Brain microvascular endothelial cell (primary cell): ENCODE measurements at regions not wholly inside any gene's neighbourhood (a gene's known extent, or its start where the extent isn't known, plus 50 kb on each side); places are given as distances from the start of the nearest gene placed in this dataset.

Experiments used
- DNase-seq: peaks from one replicate; pipeline ENCODE4 v3.0.0-alpha.2; 2020
- H3K27ac ChIP-seq: fragments of 250-450 bp; sonication (Bioruptor Pico); 2 replicates; pipeline ENCODE4 v1.5.1; 2020; ENCODE audit warnings: mild to moderate bottlenecking, moderate library complexity
- H3K27me3 ChIP-seq: fragments of 250-450 bp; sonication (Bioruptor Pico); replicated peaks from 2 replicates; pipeline ENCODE4 v1.5.1; 2020; ENCODE audit warnings: mild to moderate bottlenecking
- H3K36me3 ChIP-seq: fragments of 250-450 bp; sonication (Bioruptor Pico); replicated peaks from 2 replicates; pipeline ENCODE4 v1.5.1; 2020; ENCODE audit warnings: mild to moderate bottlenecking
- H3K4me3 ChIP-seq: 2 replicates; pipeline ENCODE4 v1.5.1; 2011; ENCODE audit warnings: low read depth, mild to moderate bottlenecking, control low read depth, low read length, moderate library complexity
- in situ Hi-C: cut with HindIII; loops from 2 replicates; pipeline ENCODE4 v1.10.0; 2017; ENCODE audit warnings: low sequenced_read_pairs, low pct_ligation_motif_present
- TF ChIP-seq, protein P1 (sequence below): IDR thresholded peaks from 2 replicates; pipeline ENCODE4 v1.5.1; 2011; ENCODE audit warnings: low read depth, mild to moderate bottlenecking, moderate library complexity, low read length, control low read depth, inconsistent platforms; ENCODE audit errors: missing control alignments

DNA sequence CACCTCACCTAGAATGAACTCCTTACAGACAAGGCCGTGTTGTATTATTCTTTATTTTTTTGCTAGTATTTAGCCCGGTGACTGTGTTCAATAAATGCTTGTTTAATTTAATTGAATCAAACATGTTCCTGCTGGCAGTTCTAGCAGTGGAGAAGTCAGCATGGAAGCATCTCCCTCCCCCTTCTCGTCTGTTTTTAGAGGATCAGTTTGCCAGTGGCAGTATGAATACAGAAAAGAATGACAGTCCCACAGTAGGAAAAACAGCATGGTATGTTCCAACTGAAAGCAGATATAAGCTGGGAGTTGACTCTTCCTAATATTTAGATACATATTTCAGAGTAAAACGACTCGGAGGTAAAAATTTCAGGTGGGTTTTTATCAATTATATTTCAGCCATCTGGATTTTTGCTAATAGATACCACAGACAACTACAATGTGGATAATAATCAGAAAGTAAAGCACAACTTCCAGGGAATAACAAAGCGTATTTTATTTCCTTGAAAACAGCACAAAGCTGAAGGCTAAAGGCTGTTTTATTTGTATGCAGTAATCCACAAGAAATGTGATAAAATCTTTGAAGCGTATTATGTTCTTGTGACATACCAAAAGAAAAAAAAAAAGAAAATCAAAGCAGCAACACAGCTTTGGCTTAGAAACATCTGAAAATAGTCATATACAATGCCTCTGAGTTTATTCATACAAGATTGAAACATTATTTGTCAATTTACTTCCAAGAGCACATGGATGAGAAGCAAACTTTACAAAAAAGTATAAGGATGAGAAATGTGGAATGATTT is 244.5 kb upstream of the KCNMB2 start:
- H3K27me3 ChIP-seq: no peaks in the 10 kb centered on the region
- H3K36me3 ChIP-seq: no peaks in the 10 kb centered on the region
- H3K27ac ChIP-seq: no peak overlapping the region
- TF ChIP-seq, protein P1, sequence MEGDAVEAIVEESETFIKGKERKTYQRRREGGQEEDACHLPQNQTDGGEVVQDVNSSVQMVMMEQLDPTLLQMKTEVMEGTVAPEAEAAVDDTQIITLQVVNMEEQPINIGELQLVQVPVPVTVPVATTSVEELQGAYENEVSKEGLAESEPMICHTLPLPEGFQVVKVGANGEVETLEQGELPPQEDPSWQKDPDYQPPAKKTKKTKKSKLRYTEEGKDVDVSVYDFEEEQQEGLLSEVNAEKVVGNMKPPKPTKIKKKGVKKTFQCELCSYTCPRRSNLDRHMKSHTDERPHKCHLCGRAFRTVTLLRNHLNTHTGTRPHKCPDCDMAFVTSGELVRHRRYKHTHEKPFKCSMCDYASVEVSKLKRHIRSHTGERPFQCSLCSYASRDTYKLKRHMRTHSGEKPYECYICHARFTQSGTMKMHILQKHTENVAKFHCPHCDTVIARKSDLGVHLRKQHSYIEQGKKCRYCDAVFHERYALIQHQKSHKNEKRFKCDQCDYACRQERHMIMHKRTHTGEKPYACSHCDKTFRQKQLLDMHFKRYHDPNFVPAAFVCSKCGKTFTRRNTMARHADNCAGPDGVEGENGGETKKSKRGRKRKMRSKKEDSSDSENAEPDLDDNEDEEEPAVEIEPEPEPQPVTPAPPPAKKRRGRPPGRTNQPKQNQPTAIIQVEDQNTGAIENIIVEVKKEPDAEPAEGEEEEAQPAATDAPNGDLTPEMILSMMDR: no peak
- DNase-seq: no peak
- no peak overlapping the region for H3K4me3 ChIP-seq
- in situ Hi-C loops: no loop called here

DNA sequence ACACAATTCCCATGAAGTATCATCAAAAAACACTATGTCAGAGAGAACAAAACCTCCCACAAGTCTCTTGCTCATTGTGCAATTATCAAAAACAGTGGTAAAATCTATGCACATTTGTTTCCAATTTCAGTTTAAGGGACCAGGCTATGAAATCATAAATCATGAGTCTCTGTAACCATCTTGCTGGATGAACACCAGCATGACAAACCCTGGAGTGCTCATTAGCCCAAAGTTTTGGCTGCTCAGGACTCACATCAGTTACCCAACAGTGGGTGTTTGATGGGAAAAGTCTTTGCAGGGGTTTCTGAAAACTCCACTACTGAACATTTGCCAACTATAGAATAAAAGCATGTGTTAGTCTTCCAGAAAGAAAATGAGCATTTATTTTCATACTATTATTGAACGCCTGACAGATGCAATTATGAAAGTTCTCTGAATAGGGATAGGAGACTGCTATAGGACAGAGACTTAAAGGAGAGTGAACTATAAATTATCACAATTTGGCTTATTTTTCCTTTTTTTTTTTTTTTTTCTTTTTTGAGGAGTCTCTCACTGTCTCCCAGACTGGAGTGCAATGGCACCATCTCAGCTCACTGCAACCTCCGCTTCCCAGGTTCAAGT is 240.8 kb upstream of the KCNMB2 start:
- DNase-seq: no peak
- no peak overlapping the region for H3K4me3 ChIP-seq
- in situ Hi-C loops: no loop called here
- TF ChIP-seq, protein P1: no peak
- no peaks in the 10 kb centered on the region for H3K36me3 ChIP-seq
- no peak overlapping the region for H3K27ac ChIP-seq
- no peaks in the 10 kb centered on the region for H3K27me3 ChIP-seq

DNA sequence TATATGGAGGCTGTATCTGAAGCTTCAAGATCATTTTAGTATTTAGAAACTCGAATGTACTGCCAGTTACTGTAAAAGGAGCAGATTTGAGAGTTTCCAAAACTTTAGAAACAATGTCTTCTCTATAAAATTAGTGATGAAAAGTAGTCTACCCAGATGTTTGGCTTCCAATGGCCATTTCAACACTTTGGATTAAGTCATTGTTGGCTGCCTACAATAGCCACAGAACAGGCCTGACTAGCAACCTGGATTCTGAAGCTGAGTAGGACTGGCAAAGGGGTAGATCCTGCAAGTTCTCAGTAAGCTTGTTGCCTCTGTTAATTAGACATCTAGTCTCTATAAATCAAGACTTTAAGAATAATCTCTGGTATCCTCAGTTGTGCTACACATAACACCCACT is 239.0 kb upstream of the KCNMB2 start:
- Histone ChIP-seq H3K27ac (no peak overlapping the region), H3K27me3 (no peaks in the 10 kb centered on the region), H3K4me3 (no peak overlapping the region), H3K36me3 (no peaks in the 10 kb centered on the region)
- TF ChIP-seq, protein P1: no peak
- no peak for DNase-seq
- in situ Hi-C loops: no loop called here

DNA sequence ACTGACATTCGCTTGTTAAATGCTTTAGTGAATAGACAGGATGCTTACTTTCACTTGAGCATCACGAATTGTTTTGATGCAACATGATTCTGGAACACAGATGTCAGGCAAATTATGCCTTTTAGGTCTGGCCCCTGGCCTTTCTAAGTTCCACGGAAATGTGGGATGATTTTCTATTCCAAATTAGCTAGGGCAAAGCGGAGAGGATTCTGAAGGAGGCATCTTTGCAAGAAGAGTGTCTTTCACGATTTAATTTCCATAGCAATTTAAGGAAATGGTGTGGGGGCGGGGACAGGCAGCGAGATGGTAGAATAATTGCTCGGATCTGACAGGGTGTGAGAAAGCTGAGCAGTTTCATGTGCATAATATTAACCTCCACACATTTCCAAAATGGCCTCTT is 238.5 kb upstream of the KCNMB2 start:
- TF ChIP-seq, protein P1: no peak

DNA sequence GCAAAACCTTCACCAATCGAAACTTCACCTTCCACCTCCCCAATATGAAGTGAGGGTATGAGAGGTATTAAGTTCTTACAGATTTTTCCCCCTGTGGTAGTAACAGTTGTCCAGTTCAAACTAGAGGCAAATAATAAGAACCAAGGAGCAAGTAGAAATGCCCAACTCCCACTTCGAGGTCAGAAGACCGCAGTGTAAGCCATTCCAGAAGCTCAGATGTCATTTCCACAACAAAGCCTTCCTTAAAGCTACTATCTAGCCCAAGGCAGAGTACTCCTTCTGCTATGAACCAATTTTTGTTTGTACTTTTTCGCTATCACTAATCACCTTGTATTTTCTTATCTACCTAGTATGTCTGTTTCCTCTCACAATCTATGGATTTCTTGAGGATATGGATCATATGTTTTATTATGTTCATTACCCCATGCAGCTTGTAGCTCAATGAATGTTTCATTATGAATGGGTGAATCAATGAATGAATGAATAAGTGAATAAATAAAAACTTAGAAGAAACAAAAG is 235.7 kb upstream of the KCNMB2 start:
- Histone ChIP-seq H3K27ac (no peak overlapping the region), H3K4me3 (no peak overlapping the region), H3K36me3 (no peaks in the 10 kb centered on the region), H3K27me3 (no peaks in the 10 kb centered on the region)
- TF ChIP-seq, protein P1: no peak
- in situ Hi-C loops: no loop called here
- no peak for DNase-seq

More for the DNA sequence above, 238.5 kb upstream of the KCNMB2 start:
- in situ Hi-C loops: no loop called here
- no peak overlapping the region for H3K4me3 ChIP-seq
- DNase-seq: no peak
- no peaks in the 10 kb centered on the region for H3K36me3 ChIP-seq
- no peak overlapping the region for H3K27ac ChIP-seq
- H3K27me3 ChIP-seq: no peaks in the 10 kb centered on the region
